ENCODE measurements at regions not wholly inside any gene's neighbourhood (a gene's known extent, or its start where the extent isn't known, plus 50 kb on each side); places are given as distances from the start of the nearest gene placed in this dataset.

- TF ChIP-seq REST (IDR thresholded peaks at IDR 0.05), result no peak
- no peak for TF ChIP-seq CTCF (IDR thresholded peaks at IDR 0.05)
- TF ChIP-seq BHLHE40 (IDR thresholded peaks at IDR 0.05; ENCODE audit: low read depth, low read length), result no peak
- TF ChIP-seq NFE2L2 (conservative IDR thresholded peaks at IDR 0.05; ENCODE audit: low read length), result no peak
- TF ChIP-seq POLR2A (IDR thresholded peaks at IDR 0.05; ENCODE audit: low read length), result no peak
- TF ChIP-seq USF2 (IDR thresholded peaks at IDR 0.05), result no peak
- TF ChIP-seq HMGXB4 (CRISPR knock-in tag; IDR thresholded peaks at IDR 0.05; ENCODE audit: borderline replicate concordance), result no peak
- TF ChIP-seq SMC3 (IDR thresholded peaks at IDR 0.05), result no peak
- TF ChIP-seq EP300 (IDR thresholded peaks at IDR 0.05), result no peak
- no peak for TF ChIP-seq HDAC2 (IDR thresholded peaks at IDR 0.05)
- no peak for TF ChIP-seq JUNB (IDR thresholded peaks at IDR 0.05)
- no peak for TF ChIP-seq KDM5A (IDR thresholded peaks at IDR 0.05)
Measured at GRCh38 chr16:88288303-88288702, 94.5 kb upstream of the ZNF469 start.
